ENCODE measurements at regions not wholly inside any gene's neighbourhood (a gene's known extent, or its start where the extent isn't known, plus 50 kb on each side); places are given as distances from the start of the nearest gene placed in this dataset.
A peak's percentile ranks its signal among the peaks of the same experiment; 100 is the strongest.

DNA sequence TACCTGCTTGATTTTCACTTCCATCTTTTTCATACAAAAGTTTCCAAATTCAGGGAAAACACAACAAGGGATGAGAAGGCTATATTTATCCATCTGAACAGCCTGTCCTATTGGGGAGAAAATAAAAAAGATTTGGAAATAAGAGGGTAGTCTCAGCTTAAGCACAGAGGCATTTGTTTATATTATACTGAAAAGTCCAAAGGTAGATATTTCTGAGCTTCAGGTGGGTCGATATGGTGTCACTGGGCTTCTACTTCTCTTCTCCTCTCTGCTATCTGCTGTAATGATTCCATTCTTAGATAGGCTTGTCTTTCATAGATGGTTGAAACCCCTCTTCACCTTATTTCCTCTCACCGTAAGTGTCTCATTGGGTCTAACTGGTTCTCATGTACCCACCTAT lies 337.0 kb downstream of the INSC start:
- Histone ChIP-seq H3K27ac (no peak overlapping the region), H3K4me1 (no peaks in the 10 kb centered on the region), H3K4me3 (no peak overlapping the region), H3K9me3 (no peaks in the 10 kb centered on the region), H3K36me3 (no peaks in the 10 kb centered on the region), H3K27me3 (no peaks in the 10 kb centered on the region)
- no peak for TF ChIP-seq CTCF (IDR thresholded peaks at IDR 0.05)
- DNase-seq, result no peak

DNA sequence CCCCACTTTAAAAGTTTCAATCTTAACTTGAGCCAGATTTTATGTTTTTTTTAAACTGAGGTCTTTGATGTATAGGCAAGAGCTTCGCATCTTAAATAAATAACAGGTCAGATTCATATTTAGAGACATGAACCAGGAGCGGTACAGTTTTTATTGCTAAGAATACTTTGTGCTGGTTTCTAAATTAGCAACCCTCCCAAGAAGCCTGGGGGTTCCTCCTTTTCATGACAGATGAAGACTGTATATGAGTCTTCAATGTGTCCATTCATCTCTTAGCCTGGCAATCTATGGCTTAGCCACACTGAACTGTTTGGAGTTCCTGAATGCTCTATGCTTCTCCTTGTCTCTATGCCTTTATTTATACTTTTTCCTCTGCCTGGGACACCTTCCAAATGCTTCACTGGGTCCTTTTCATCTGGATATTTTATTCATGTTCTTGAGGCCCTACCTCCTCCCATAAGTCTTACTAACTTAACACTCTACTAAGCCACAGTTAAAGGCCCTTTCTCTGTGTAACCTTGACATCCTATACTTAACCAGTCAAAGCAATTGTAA lies 338.6 kb downstream of the INSC start:
- no peaks in the 10 kb centered on the region for H3K9me3 ChIP-seq
- H3K4me1 ChIP-seq, result no peaks in the 10 kb centered on the region
- H3K4me3 ChIP-seq, result no peak overlapping the region
- no peak overlapping the region for H3K27ac ChIP-seq
- no peak for DNase-seq
- H3K36me3 ChIP-seq, result no peaks in the 10 kb centered on the region
- no peaks in the 10 kb centered on the region for H3K27me3 ChIP-seq
- TF ChIP-seq POLR2A (IDR thresholded peaks at IDR 0.05), result no peak
- TF ChIP-seq CTCF (IDR thresholded peaks at IDR 0.05), result no peak

DNA sequence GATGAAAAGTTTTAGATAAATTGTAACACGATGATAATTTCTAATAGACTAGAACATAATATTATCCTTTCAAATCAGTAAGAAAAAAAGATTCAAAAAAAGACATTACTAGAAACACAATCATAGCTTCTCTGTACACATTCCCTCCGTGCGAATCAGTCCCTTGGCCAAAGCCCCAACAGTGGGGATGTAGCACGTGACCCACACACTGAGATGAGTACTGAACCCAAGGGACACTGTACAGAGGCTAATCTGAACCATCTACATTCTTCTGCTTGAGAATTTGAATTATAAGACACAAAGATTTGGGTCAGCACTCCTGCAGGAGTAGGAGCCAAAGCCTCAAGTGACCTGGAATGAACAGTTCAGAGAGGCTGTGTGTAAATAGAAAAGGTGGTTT lies 353.7 kb downstream of the INSC start:
- H3K4me3 ChIP-seq, result no peak overlapping the region
- H3K27ac ChIP-seq, result no peak overlapping the region
- no peaks in the 10 kb centered on the region for H3K27me3 ChIP-seq
- no peak for DNase-seq
- TF ChIP-seq POLR2A (IDR thresholded peaks at IDR 0.05), result no peak
- no peak for TF ChIP-seq CTCF (IDR thresholded peaks at IDR 0.05)
- H3K36me3 ChIP-seq, result no peaks in the 10 kb centered on the region
- H3K9me3 ChIP-seq, result no peaks in the 10 kb centered on the region
- no peaks in the 10 kb centered on the region for H3K4me1 ChIP-seq

GRCh38 chr11:15471048-15471894 lies 356.5 kb downstream of the INSC start:
- H3K9me3 ChIP-seq, result no peaks in the 10 kb centered on the region
- DNase-seq, result peak in 2 of 3 donors; percentile 72 to 82
- H3K4me1 ChIP-seq, result no peaks in the 10 kb centered on the region
- no peaks in the 10 kb centered on the region for H3K36me3 ChIP-seq
- no peak overlapping the region for H3K4me3 ChIP-seq
- H3K27me3 ChIP-seq, result no peaks in the 10 kb centered on the region
- H3K27ac ChIP-seq, result peak overlapping the region in 3 of 4 donors; percentile 66 to 93 (median 87)
- TF ChIP-seq POLR2A (IDR thresholded peaks at IDR 0.05), result no peak
- TF ChIP-seq CTCF (IDR thresholded peaks at IDR 0.05), result no peak

DNA sequence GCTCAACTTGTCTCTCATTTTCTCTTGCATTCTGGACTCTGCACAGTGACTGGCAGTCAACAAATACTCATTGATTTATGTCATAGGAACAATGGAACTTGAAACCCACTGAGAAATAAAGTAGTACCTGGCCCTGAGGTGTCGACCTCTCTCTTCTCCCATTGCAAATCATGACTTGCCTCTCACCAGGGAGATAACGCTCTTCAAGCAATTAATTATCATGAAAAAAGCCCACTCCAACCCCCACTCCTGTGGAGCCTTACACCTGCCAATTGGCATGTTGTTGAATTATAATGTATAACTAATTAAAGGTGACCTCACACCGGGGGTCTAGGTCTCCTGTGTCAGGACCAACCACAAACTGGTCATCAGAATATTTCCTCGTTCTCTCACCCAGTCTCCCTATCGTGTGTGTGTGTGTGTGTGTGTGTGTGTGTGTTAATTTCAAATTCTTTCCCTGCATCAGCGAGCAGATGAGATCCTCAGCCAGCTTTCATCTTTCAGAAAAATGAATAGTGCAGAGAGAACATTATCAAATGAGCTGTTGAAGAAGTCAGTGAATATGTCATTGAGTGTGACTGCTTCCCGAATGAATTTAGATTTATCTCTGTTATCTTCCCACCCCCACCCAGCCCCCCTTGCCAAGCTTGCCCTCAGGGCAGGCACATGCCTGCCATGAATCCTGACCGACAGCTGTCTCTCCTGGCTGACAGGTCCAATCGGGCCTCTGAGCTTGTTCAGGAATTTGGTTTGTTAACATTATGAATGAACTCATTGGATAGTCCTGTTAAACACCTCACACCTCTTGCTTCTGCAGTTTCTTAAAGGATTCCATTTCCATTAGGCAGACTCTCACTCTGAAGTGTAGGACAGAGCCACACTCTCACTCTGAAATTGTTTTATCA lies 357.4 kb downstream of the INSC start:
- peak in 1 of 3 donors; percentile 48 for DNase-seq

More for the DNA sequence above, 357.4 kb downstream of the INSC start:
- Histone ChIP-seq H3K4me3 (no peak overlapping the region), H3K4me1 (no peaks in the 10 kb centered on the region), H3K36me3 (no peaks in the 10 kb centered on the region), H3K9me3 (no peaks in the 10 kb centered on the region), H3K27ac (peak overlapping the region in 3 of 4 donors; percentile 49 to 93 (median 87)), H3K27me3 (no peaks in the 10 kb centered on the region)
- TF ChIP-seq POLR2A (IDR thresholded peaks at IDR 0.05) (no peak), CTCF (IDR thresholded peaks at IDR 0.05) (no peak)
